Heart right ventricle (tissue), 16 donors: ENCODE measurements at regions not wholly inside any gene's neighbourhood (a gene's known extent, or its start where the extent isn't known, plus 50 kb on each side); places are given as distances from the start of the nearest gene placed in this dataset.

Experiments
- ATAC-seq, 8 donors: fragments of 200-7000 bp; cut with Tn5 transposase; one replicate each; pipeline ENCODE4 v1.9.1; 2020; ENCODE audit warnings: mild to moderate bottlenecking in 8 of 8, moderate library complexity in 8 of 8, moderate number of reproducible peaks in 1 of 8
- DNase-seq, 2 donors: peaks; one replicate each; pipeline ENCODE4 v3.0.0-alpha.2; 2020
- H3K27ac ChIP-seq, 10 donors: fragments of 200-600 bp; sonication (generic) in 2 of 10; one replicate each; pipeline versions ENCODE4 v1.5.0 to v1.8.0; 2020 to 2022; ENCODE audit warnings: mild to moderate bottlenecking in 3 of 10
- H3K27me3 ChIP-seq, 7 donors: fragments of 200-600 bp; one replicate each; pipeline ENCODE4 v1.8.0; 2021 to 2022; ENCODE audit warnings: mild to moderate bottlenecking in 2 of 7
- H3K36me3 ChIP-seq, 9 donors: fragments of 200-600 bp; sonication (generic) in 1 of 9; one replicate each; pipeline versions ENCODE4 v1.5.0 to v1.8.0; 2020 to 2022; ENCODE audit warnings: mild to moderate bottlenecking in 2 of 9
- H3K4me1 ChIP-seq, 9 donors: fragments of 200-600 bp; sonication (generic) in 1 of 9; one replicate each; pipeline versions ENCODE4 v1.5.0 to v1.8.0; 2020 to 2022; ENCODE audit warnings: mild to moderate bottlenecking in 4 of 9
- H3K4me3 ChIP-seq, 10 donors: fragments of 200-600 bp; sonication (generic) in 2 of 10; one replicate each; pipeline versions ENCODE4 v1.5.0 to v1.8.0; 2020 to 2022; ENCODE audit warnings: mild to moderate bottlenecking in 7 of 10, moderate library complexity in 2 of 10
- H3K9me3 ChIP-seq, 11 donors: fragments of 200-600 bp in 10 of 11; sonication (generic) in 2 of 11; one replicate each; pipeline versions ENCODE4 v1.5.0 to v1.8.0; 2013 to 2022; ENCODE audit warnings: mild to moderate bottlenecking in 2 of 11, control low read depth in 1 of 11, moderate library complexity in 1 of 11
- CTCF ChIP-seq, 9 donors: fragments of 200-600 bp; sonication (generic) in 2 of 9; IDR thresholded peaks; one replicate each; pipeline versions ENCODE4 v1.5.0 to v1.8.0; 2021 to 2022; ENCODE audit warnings: antibody characterized with exemption in 9 of 9, mild to moderate bottlenecking in 5 of 9, moderate library complexity in 1 of 9
- WGBS, 2 donors: extraction: QIAGEN DNeasy Blood & Tissue Kit; methylation state at CpG; one replicate each; pipeline ENCODE4 v1.1.7; 2013; ENCODE audit warnings: inconsistent platforms in 1 of 2; 5-methylcytosine and 5-hydroxymethylcytosine counted together
- intact Hi-C, 10 donors: fragments of 100-400 bp; cut with DNase I; formaldehyde crosslinking; loops; one replicate each; pipeline versions ENCODE4 v1.11.1 to v1.14.2; 2022
- donor health status: Arrhythmogenic right ventricular cardiomyopathy.
- donor health status: ischemic (EF 13 %, LVEDD 7.1; RV severe dilation, severe dysfunction).
- donor health status: healthy with polysubstance abuse.
- donor health status: DM: no; HTN: yes; CAD: no.
- donor health status: DM: no; HTN: no; CAD: no.
- donor health status: ischemic (EF 25% LVEDD 6.9; RV normal size, moderate dysfunction).
- donor health status: ischemic (EF 25% LVEDD 5.7; RV mildly dilated, moderate dysfunction).
- donor health status: healthy.
- donor health status: DM: yes; HTN: yes; CAD: no.
- donor health status: Ischemic cardiomyopathy.
- donor health status: ischemic (EF 35%, LVEDD 5.7; RV mildly dilated, moderate dysfunction).
- donor health status: nonischemic (EF 11% LVEDD 7.7; RV severe dilation, severe dysfunction).
- donor health status: DM: yes; HTN: yes; CAD: no.
- donor health status: PGD.
- donor health status: ischemic (EF 29% LVEDD 5.4; RV normal size, mild dysfunction).
- donor health status: nonischemic (EF 23%, LVEDD 6.1; RV moderate dilation, normal function).

- DNase-seq: no peak
- no peaks in the 10 kb centered on the region for H3K4me1 ChIP-seq
- no peak for TF ChIP-seq CTCF (IDR thresholded peaks at IDR 0.05)
- 71 to 76% methylated on average over 2 of the region's 2 CpGs for WGBS, 2 donors
- H3K4me3 ChIP-seq: no peak overlapping the region
- H3K9me3 ChIP-seq: no peaks in the 10 kb centered on the region
- H3K36me3 ChIP-seq: no peaks in the 10 kb centered on the region
- intact Hi-C loops: loop anchor here in 1 of 10 donors (10.0 kb wide), 1 partner anchor 60 kb away; no protein-coding TSS in a partner anchor
- no peak for ATAC-seq
- no peaks in the 10 kb centered on the region for H3K27me3 ChIP-seq
- no peak overlapping the region for H3K27ac ChIP-seq
Observed at GRCh38 chr16:54694651-54695050, 236.0 kb upstream of the IRX5 start.

DNA sequence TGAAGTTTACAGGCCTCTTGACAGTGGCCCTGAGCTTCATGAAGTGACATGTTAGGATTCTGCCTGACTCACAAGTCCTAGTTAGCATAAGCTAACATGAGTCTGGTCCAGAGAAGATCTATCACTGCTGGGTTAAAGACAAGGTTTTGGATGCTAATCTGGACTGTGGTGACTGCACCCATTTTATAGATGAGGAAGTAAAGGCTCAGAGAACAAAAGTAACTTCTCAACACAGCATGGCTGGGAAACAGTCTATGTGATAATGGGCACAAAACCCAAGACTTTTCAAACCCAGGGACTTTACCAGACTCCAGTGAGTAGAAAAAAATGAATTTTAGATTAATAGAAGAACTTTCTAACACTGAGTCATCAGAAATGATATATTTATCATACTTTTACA, 236.8 kb upstream of the IRX5 start:
- H3K27ac ChIP-seq: no peak overlapping the region
- intact Hi-C loops: loop anchor here in 1 of 10 donors (10.0 kb wide), 1 partner anchor 61 kb away; no protein-coding TSS in a partner anchor
- ATAC-seq: no peak

GRCh38 chr16:54690710-54691109, 240.0 kb upstream of the IRX5 start:
- H3K27me3 ChIP-seq: no peaks in the 10 kb centered on the region
- H3K36me3 ChIP-seq: no peaks in the 10 kb centered on the region
- intact Hi-C loops: loop anchor here in 1 of 10 donors (10.0 kb wide), 1 partner anchor 64 kb away; no protein-coding TSS in a partner anchor
- 72 to 80% methylated on average over 2 of the region's 2 CpGs for WGBS, 2 donors
- no peak for TF ChIP-seq CTCF (IDR thresholded peaks at IDR 0.05)
- no peak overlapping the region for H3K27ac ChIP-seq
- no peak for DNase-seq
- ATAC-seq: no peak
- H3K4me3 ChIP-seq: no peak overlapping the region
- no peaks in the 10 kb centered on the region for H3K4me1 ChIP-seq
- no peaks in the 10 kb centered on the region for H3K9me3 ChIP-seq

More for the DNA sequence above, 236.8 kb upstream of the IRX5 start:
- DNase-seq: no peak
- no peak for TF ChIP-seq CTCF (IDR thresholded peaks at IDR 0.05)
- no peak overlapping the region for H3K4me3 ChIP-seq
- no peaks in the 10 kb centered on the region for H3K27me3 ChIP-seq
- H3K4me1 ChIP-seq: no peaks in the 10 kb centered on the region
- H3K36me3 ChIP-seq: no peaks in the 10 kb centered on the region
- no peaks in the 10 kb centered on the region for H3K9me3 ChIP-seq

DNA sequence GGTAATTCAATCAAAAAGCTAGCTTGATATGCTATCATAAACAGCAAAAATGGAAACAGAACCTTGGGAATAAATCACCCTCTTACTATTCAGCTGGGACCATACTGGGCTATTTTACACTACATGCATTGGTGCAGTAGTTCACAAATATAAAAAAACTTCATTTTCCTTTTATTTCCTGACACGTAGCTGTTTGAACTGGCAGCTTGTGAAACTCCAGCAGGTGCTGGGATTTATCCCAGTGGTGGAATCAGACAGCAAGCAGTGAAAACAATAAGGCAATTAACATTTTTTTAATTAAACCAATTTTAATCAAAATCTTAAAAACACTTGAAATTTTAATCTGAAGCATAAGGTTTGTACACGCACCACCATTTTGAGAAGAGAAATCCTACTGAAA, 240.4 kb upstream of the IRX5 start:
- WGBS, 2 donors: 82 to 94% methylated on average over 2 of the region's 2 CpGs
- H3K9me3 ChIP-seq: no peaks in the 10 kb centered on the region
- ATAC-seq: no peak
- DNase-seq: no peak
- intact Hi-C loops: loop anchor here in 1 of 10 donors (10.0 kb wide), 1 partner anchor 64 kb away; no protein-coding TSS in a partner anchor
- no peak overlapping the region for H3K27ac ChIP-seq
- H3K36me3 ChIP-seq: no peaks in the 10 kb centered on the region
- H3K4me1 ChIP-seq: no peaks in the 10 kb centered on the region
- no peak overlapping the region for H3K4me3 ChIP-seq
- H3K27me3 ChIP-seq: peaks cover 0 to under 1% (median 0%) of the 10 kb centered on the region in 7 donors
- no peak for TF ChIP-seq CTCF (IDR thresholded peaks at IDR 0.05)
